Panc1 (cell line): ENCODE measurements at regions not wholly inside any gene's neighbourhood (a gene's known extent, or its start where the extent isn't known, plus 50 kb on each side); places are given as distances from the start of the nearest gene placed in this dataset.

ENCODE experiments used
- ATAC-seq: fragments of 200-7000 bp; cut with Tn5 transposase; 2 replicates; pipeline ENCODE4 v1.9.1; 2020; ENCODE audit warnings: mild to moderate bottlenecking, moderate library complexity
- BruUV-seq: library from RNA; stranded (reverse); fragments of 400-500 nt; replicated peaks from 2 replicates; lab custom pipeline; 2021; lab: Mats Ljungman, UMichigan
- CTCF ChIA-PET: fragments of 300-600 bp; sonication (Branson Sonifier 250); formaldehyde crosslinking; loops from one replicate; lab custom pipeline; 2022; ENCODE audit warnings: antibody characterized with exemption; lab: Charles Lee
- POLR2A ChIA-PET: fragments of 300-600 bp; sonication (Branson Sonifier 250); formaldehyde crosslinking; loops from one replicate; lab custom pipeline; 2022; ENCODE audit warnings: antibody characterized with exemption; lab: Charles Lee
- DNase-seq: peaks from one replicate; pipeline ENCODE4 v3.0.0-alpha.2; 2010; ENCODE audit warnings: low read depth, low spot score
- H3K27ac ChIP-seq: 2 replicates; pipeline ENCODE4 v1.5.1; 2011; ENCODE audit warnings: mild to moderate bottlenecking, low read length, inconsistent platforms
- H3K27me3 ChIP-seq: fragments of 200-500 bp; sonication (Bioruptor generic); 2 replicates; pipeline ENCODE4 v1.6.0; 2014; ENCODE audit warnings: low read length, inconsistent platforms; ENCODE audit not compliant: control insufficient read depth, insufficient read depth
- H3K36me3 ChIP-seq: fragments of 200-500 bp; sonication (Bioruptor generic); 2 replicates; pipeline ENCODE4 v1.5.1; 2014; ENCODE audit warnings: inconsistent platforms, mild to moderate bottlenecking, low read length, moderate library complexity; ENCODE audit not compliant: control insufficient read depth, insufficient read depth
- H3K4me1 ChIP-seq: 2 replicates; pipeline ENCODE4 v1.5.1; 2011; ENCODE audit warnings: inconsistent platforms, mild to moderate bottlenecking, low read length, moderate library complexity; ENCODE audit not compliant: control insufficient read depth, insufficient read depth
- H3K4me3 ChIP-seq, 2 experiments: 2 replicates each; pipeline ENCODE4 v1.5.1; 2011 to 2012; ENCODE audit warnings: low read depth in 2 of 2, low read length in 2 of 2, mild to moderate bottlenecking in 2 of 2, inconsistent platforms in 1 of 2, moderate library complexity in 1 of 2
- H3K9me3 ChIP-seq: fragments of 200-500 bp; sonication (Bioruptor generic); 2 replicates; pipeline ENCODE4 v1.5.1; 2014; ENCODE audit warnings: low read depth, mild to moderate bottlenecking, inconsistent platforms, low read length, moderate library complexity; ENCODE audit not compliant: control insufficient read depth, insufficient read depth
- POLR2AphosphoS5 ChIP-seq: IDR thresholded peaks from 2 replicates; pipeline ENCODE4 v1.6.1; 2012; ENCODE audit warnings: mild to moderate bottlenecking, low read depth, low read length, moderate library complexity
- SIN3A ChIP-seq: IDR thresholded peaks from 2 replicates; pipeline ENCODE4 v1.6.1; 2012; ENCODE audit warnings: low read depth, mild to moderate bottlenecking, low read length, moderate library complexity, borderline replicate concordance; ENCODE audit not compliant: insufficient read depth
- TCF7L2 ChIP-seq: IDR thresholded peaks from 2 replicates; pipeline ENCODE4 v1.6.1; 2011; ENCODE audit warnings: mild to moderate bottlenecking, low read depth, low read length, inconsistent platforms
- in situ Hi-C: cut with HindIII; loops from 2 replicates; pipeline ENCODE4 v1.10.0; 2016; ENCODE audit warnings: low sequenced_read_pairs, low pct_unique_long_range_greater_than_20kb
- intact Hi-C: fragments of 100-400 bp; cut with micrococcal nuclease; formaldehyde crosslinking; loops from one replicate; pipeline ENCODE4 v1.10.0; 2022; ENCODE audit not compliant: unreplicated experiment
- TF ChIP-seq, protein P1 (sequence below), 2 experiments: IDR thresholded peaks; 2 replicates each; pipeline ENCODE4 v1.6.1; 2011 to 2012; ENCODE audit warnings: low read depth in 2 of 2, control low read depth in 1 of 2, low read length in 1 of 2, mild to moderate bottlenecking in 1 of 2, moderate library complexity in 1 of 2; ENCODE audit not compliant: insufficient read depth in 1 of 2
- TF ChIP-seq, protein P2 (sequence below): fragments of 450-650 bp; IDR thresholded peaks from 2 replicates; pipeline ENCODE4 v1.5.1; 2017; ENCODE audit warnings: mild to moderate bottlenecking

GRCh38 chrX:34563804-34564203 lies 93.3 kb downstream of the TMEM47 start:
- Histone ChIP-seq H3K27me3 (no peaks in the 10 kb centered on the region), H3K4me3 (no peak overlapping the region), H3K27ac (no peak overlapping the region), H3K36me3 (no peaks in the 10 kb centered on the region), H3K4me1 (no peaks in the 10 kb centered on the region), H3K9me3 (no peaks in the 10 kb centered on the region)
- CTCF ChIA-PET: no interaction called here
- DNase-seq: no peak
- in situ Hi-C loops (no loop called here), intact Hi-C loops (no loop called here)
- POLR2A ChIA-PET: no interaction called here
- no TSS peak for BruUV-seq
- no peak for ATAC-seq
- TF ChIP-seq, protein P1, sequence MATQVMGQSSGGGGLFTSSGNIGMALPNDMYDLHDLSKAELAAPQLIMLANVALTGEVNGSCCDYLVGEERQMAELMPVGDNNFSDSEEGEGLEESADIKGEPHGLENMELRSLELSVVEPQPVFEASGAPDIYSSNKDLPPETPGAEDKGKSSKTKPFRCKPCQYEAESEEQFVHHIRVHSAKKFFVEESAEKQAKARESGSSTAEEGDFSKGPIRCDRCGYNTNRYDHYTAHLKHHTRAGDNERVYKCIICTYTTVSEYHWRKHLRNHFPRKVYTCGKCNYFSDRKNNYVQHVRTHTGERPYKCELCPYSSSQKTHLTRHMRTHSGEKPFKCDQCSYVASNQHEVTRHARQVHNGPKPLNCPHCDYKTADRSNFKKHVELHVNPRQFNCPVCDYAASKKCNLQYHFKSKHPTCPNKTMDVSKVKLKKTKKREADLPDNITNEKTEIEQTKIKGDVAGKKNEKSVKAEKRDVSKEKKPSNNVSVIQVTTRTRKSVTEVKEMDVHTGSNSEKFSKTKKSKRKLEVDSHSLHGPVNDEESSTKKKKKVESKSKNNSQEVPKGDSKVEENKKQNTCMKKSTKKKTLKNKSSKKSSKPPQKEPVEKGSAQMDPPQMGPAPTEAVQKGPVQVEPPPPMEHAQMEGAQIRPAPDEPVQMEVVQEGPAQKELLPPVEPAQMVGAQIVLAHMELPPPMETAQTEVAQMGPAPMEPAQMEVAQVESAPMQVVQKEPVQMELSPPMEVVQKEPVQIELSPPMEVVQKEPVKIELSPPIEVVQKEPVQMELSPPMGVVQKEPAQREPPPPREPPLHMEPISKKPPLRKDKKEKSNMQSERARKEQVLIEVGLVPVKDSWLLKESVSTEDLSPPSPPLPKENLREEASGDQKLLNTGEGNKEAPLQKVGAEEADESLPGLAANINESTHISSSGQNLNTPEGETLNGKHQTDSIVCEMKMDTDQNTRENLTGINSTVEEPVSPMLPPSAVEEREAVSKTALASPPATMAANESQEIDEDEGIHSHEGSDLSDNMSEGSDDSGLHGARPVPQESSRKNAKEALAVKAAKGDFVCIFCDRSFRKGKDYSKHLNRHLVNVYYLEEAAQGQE (IDR thresholded peaks at IDR 0.05; ENCODE audit: insufficient read depth in 1 of 2, low read depth in 2 of 2, low read length in 1 of 2): no peak
- TF ChIP-seq, protein P2, sequence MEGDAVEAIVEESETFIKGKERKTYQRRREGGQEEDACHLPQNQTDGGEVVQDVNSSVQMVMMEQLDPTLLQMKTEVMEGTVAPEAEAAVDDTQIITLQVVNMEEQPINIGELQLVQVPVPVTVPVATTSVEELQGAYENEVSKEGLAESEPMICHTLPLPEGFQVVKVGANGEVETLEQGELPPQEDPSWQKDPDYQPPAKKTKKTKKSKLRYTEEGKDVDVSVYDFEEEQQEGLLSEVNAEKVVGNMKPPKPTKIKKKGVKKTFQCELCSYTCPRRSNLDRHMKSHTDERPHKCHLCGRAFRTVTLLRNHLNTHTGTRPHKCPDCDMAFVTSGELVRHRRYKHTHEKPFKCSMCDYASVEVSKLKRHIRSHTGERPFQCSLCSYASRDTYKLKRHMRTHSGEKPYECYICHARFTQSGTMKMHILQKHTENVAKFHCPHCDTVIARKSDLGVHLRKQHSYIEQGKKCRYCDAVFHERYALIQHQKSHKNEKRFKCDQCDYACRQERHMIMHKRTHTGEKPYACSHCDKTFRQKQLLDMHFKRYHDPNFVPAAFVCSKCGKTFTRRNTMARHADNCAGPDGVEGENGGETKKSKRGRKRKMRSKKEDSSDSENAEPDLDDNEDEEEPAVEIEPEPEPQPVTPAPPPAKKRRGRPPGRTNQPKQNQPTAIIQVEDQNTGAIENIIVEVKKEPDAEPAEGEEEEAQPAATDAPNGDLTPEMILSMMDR: no peak
- TF ChIP-seq SIN3A: no peak
- TF ChIP-seq TCF7L2: no peak
- no peak for TF ChIP-seq POLR2AphosphoS5

DNA sequence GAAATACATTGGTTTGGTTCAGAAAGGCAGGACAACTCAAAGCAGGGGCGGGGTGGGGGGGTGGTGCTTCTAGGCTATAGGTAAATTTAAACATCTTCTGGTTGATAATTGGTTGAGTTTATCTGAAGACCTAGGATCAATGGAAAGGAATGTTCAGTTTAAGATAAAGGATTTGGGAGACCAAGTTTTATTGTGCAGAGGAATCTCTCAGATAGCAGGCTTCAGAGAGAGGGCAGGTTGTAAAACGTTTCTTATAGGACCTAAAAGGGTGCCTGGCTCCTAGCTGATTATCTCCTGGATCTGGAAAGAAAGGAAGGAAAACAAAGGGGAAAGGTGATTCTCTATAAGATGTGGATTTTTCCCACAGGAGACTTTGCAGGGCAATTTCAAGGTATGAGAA lies 94.0 kb downstream of the TMEM47 start:
- CTCF ChIA-PET: no interaction called here

More for the DNA sequence above, 94.0 kb downstream of the TMEM47 start:
- BruUV-seq: no TSS peak
- Histone ChIP-seq H3K4me3 (no peak overlapping the region), H3K36me3 (no peaks in the 10 kb centered on the region), H3K27ac (no peak overlapping the region), H3K4me1 (no peaks in the 10 kb centered on the region), H3K27me3 (no peaks in the 10 kb centered on the region), H3K9me3 (no peaks in the 10 kb centered on the region)
- in situ Hi-C loops: no loop called here
- DNase-seq (no peak), ATAC-seq (no peak)
- intact Hi-C loops: no loop called here
- POLR2A ChIA-PET: no interaction called here
- TF ChIP-seq, protein P1 (IDR thresholded peaks at IDR 0.05; ENCODE audit: insufficient read depth in 1 of 2, low read depth in 2 of 2, low read length in 1 of 2): no peak
